Prostate gland (tissue), 2 donors: ENCODE measurements at regions not wholly inside any gene's neighbourhood (a gene's known extent, or its start where the extent isn't known, plus 50 kb on each side); places are given as distances from the start of the nearest gene placed in this dataset.

Experiments
- DNase-seq: peaks from one replicate; pipeline ENCODE4 v3.0.0-alpha.2; 2019; ENCODE audit warnings: low spot score
- H3K27ac ChIP-seq, 2 donors: fragments of 200-600 bp; sonication (generic); 2 replicates each; pipeline ENCODE4 v1.5.1; 2017 to 2019
- H3K27me3 ChIP-seq: fragments of 200-600 bp; sonication (generic); replicated peaks from 2 replicates; pipeline ENCODE4 v1.5.1; 2019; ENCODE audit not compliant: insufficient read depth
- H3K36me3 ChIP-seq, 2 donors: fragments of 200-600 bp; sonication (generic); 1 replicate in 1 of 2; 2 replicates in 1 of 2; pipeline versions ENCODE4 v1.5.1 to v1.8.1; 2017 to 2019
- H3K4me1 ChIP-seq: fragments of 200-600 bp; sonication (generic); replicated peaks from 2 replicates; pipeline ENCODE4 v1.5.1; 2019
- H3K4me3 ChIP-seq, 2 donors: fragments of 200-600 bp; sonication (generic); 2 replicates each; pipeline ENCODE4 v1.5.1; 2017 to 2019
- H3K9me3 ChIP-seq: fragments of 200-600 bp; sonication (generic); 2 replicates; pipeline ENCODE4 v1.5.1; 2017
- POLR2A ChIP-seq: fragments of 450-650 bp; IDR thresholded peaks from one replicate; pipeline ENCODE4 v1.6.1; 2016; ENCODE audit warnings: antibody characterized with exemption, mild to moderate bottlenecking
- POLR2AphosphoS5 ChIP-seq: sonication (generic); formaldehyde crosslinking; IDR thresholded peaks from one replicate; pipeline ENCODE4 v1.6.1; 2017; ENCODE audit warnings: antibody characterized with exemption
- WGBS: methylation state at CpG from one replicate; pipeline ENCODE4 v1.1.5; 2018; 5-methylcytosine and 5-hydroxymethylcytosine counted together
- intact Hi-C: fragments of 100-400 bp; cut with DNase I; formaldehyde crosslinking; loops from one replicate; pipeline ENCODE4 v1.14.2; 2022
- TF ChIP-seq, protein P1 (sequence below), 4 experiments: fragments of 200-600 bp in 2 of 4; fragments of 450-650 bp in 2 of 4; sonication (generic) in 2 of 4; IDR thresholded peaks; 1 replicate in 3 of 4; 2 replicates in 1 of 4; pipeline ENCODE4 v1.5.1; 2016 to 2019; ENCODE audit warnings: antibody characterized with exemption in 4 of 4, mild to moderate bottlenecking in 2 of 4, moderate library complexity in 2 of 4

DNA sequence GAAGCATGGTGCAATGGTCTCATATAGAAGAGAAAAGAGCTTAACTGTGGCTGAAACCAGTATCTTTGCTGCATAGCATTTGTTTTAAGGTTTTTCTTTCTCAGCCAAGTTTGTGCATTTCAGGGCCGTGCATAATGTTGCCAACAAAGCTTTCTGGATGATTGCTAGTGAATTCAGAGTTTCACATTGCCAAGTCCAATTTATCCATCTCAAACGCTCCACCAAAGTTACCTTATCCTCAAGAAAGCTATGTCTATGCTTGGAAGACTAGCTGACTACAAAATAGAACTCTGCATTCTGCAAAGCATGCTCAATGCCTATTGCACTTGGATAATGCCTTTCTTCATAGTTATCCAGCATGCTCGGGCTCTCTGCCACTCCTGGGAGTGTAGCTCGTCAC is 535.8 kb upstream of the SGCG start:
- Histone ChIP-seq H3K9me3 (no peaks in the 10 kb centered on the region), H3K4me1 (no peaks in the 10 kb centered on the region), H3K4me3 (no peak overlapping the region), H3K27ac (no peak overlapping the region), H3K27me3 (no peaks in the 10 kb centered on the region), H3K36me3 (no peaks in the 10 kb centered on the region)
- TF ChIP-seq, protein P1, sequence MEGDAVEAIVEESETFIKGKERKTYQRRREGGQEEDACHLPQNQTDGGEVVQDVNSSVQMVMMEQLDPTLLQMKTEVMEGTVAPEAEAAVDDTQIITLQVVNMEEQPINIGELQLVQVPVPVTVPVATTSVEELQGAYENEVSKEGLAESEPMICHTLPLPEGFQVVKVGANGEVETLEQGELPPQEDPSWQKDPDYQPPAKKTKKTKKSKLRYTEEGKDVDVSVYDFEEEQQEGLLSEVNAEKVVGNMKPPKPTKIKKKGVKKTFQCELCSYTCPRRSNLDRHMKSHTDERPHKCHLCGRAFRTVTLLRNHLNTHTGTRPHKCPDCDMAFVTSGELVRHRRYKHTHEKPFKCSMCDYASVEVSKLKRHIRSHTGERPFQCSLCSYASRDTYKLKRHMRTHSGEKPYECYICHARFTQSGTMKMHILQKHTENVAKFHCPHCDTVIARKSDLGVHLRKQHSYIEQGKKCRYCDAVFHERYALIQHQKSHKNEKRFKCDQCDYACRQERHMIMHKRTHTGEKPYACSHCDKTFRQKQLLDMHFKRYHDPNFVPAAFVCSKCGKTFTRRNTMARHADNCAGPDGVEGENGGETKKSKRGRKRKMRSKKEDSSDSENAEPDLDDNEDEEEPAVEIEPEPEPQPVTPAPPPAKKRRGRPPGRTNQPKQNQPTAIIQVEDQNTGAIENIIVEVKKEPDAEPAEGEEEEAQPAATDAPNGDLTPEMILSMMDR (IDR thresholded peaks at IDR 0.05), result no peak
- no peak for TF ChIP-seq POLR2AphosphoS5
- no peak for TF ChIP-seq POLR2A
- intact Hi-C loops, result no loop called here
- DNase-seq, result no peak
- WGBS, result 60% methylated on average over 4 of the region's 4 CpGs

DNA sequence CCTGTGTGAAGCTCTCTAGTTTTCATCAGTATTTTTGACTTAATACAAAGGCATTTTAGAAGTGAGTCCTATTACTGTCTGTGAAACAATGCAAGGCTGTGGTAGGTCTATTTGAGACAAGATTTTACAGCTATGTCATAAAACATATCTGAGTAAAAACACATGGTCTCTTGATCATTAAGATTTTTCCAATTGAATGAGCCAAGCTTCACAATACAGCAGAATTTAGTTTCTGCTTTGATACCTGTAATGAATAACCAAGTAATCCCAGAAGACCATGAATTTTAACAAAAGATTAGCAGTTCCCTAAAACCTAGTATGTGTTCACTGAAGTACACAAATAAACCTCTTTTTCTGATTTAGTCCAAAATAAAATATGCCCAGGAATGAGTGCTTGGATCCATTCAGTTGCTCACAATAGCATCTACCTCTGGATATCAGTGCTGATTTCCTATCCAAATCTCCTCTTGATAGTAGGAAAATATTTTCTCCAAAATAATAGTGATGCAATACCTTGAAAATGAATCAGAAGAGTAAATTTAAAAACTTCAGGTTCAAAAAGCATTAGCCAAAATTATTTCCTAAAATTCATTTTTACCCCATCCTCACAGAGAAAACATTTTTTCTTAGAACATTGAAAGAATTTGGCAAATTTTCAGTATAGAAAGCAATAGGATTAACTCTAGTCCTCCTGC is 533.5 kb upstream of the SGCG start:
- H3K36me3 ChIP-seq, result no peaks in the 10 kb centered on the region
- DNase-seq, result no peak
- H3K27me3 ChIP-seq, result no peaks in the 10 kb centered on the region
- no peak overlapping the region for H3K4me3 ChIP-seq
- no peaks in the 10 kb centered on the region for H3K4me1 ChIP-seq
- H3K9me3 ChIP-seq, result no peaks in the 10 kb centered on the region
- no peak overlapping the region for H3K27ac ChIP-seq
- intact Hi-C loops, result no loop called here
- TF ChIP-seq, protein P1 (IDR thresholded peaks at IDR 0.05), result no peak
- no peak for TF ChIP-seq POLR2AphosphoS5
- TF ChIP-seq POLR2A, result no peak

DNA sequence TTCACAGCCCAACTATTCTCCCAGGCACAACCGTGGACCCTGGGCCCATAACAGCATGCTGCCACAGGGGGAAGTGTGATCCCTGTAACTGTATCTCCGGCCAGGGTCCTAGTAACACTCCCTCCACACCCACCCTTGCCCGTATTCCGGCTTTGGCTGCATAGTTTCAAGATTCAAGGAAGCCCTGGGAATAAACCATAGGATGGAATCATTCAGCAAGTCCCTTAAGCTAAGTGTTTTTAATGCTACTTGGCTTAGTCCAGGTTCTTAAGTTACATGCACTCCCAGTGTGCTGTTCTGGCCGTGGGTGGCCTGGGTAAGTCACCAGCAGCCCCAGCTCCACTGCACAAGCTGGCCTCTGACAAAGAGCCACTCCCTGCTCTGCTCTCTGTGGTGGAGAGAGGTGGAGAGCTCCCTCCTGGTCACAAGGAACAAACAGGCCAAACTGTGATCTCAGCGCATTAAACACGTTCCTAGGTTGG is 532.4 kb upstream of the SGCG start:
- Histone ChIP-seq H3K27ac (no peak overlapping the region), H3K9me3 (no peaks in the 10 kb centered on the region), H3K4me1 (no peaks in the 10 kb centered on the region), H3K4me3 (no peak overlapping the region), H3K27me3 (no peaks in the 10 kb centered on the region), H3K36me3 (no peaks in the 10 kb centered on the region)
- DNase-seq, result no peak
- TF ChIP-seq POLR2A, result no peak
- intact Hi-C loops, result no loop called here
- WGBS, result 56% methylated on average over 7 of the region's 7 CpGs

DNA sequence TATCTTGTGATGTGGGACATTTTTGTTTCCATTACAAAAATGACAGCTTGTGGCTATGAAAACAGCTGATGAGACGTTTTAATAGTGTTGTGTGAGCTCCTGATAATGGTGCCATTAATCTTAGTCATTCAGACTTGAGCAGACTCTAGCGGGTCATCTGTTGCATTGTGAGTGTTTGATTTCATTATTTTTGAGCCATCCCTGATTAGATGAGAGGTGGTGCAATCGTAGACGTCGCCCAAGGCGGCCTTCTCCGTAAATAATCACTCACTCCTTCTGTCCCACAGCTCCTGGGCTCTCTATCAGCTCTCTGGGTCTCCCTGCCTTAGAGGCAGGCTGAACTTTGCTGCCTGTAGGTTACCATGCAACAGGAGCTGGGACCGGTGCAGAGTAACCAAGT is 528.0 kb upstream of the SGCG start:
- Histone ChIP-seq H3K4me1 (no peaks in the 10 kb centered on the region), H3K36me3 (no peaks in the 10 kb centered on the region), H3K27me3 (no peaks in the 10 kb centered on the region), H3K4me3 (no peak overlapping the region), H3K9me3 (no peaks in the 10 kb centered on the region), H3K27ac (no peak overlapping the region)
- no peak for TF ChIP-seq POLR2A
- TF ChIP-seq, protein P1 (IDR thresholded peaks at IDR 0.05), result no peak
- no peak for DNase-seq
- intact Hi-C loops, result no loop called here
- WGBS, result 78% methylated on average over 8 of the region's 8 CpGs

DNA sequence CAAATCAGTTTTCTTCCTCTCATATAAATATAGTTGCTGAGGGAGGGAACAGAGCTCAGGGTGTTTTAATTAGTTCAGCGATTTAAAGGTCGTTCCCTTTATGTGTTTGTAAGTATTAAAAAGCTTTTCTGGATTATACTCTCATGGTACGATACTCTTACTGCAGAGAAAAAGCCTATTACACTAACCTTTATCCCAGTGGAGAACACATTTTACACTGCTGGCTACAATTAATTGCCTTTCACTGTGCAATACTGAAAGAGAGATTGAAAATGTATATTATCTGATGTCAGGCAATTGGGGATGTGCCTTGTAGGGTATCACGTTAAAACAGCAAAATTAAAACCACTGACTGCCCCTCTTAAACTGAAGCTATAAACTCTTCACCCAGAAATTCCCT is 526.9 kb upstream of the SGCG start:
- H3K9me3 ChIP-seq, result no peaks in the 10 kb centered on the region
- H3K27me3 ChIP-seq, result no peaks in the 10 kb centered on the region
- TF ChIP-seq POLR2A, result no peak
- no peak for TF ChIP-seq POLR2AphosphoS5
- TF ChIP-seq, protein P1 (IDR thresholded peaks at IDR 0.05), result no peak
- H3K36me3 ChIP-seq, result no peaks in the 10 kb centered on the region
- WGBS, result 60% methylated on average over 4 of the region's 4 CpGs
- no peaks in the 10 kb centered on the region for H3K4me1 ChIP-seq
- intact Hi-C loops, result no loop called here
- no peak for DNase-seq
- no peak overlapping the region for H3K4me3 ChIP-seq
- H3K27ac ChIP-seq, result no peak overlapping the region
